ENCODE measurements at regions not wholly inside any gene's neighbourhood (a gene's known extent, or its start where the extent isn't known, plus 50 kb on each side); places are given as distances from the start of the nearest gene placed in this dataset.

- TF ChIP-seq, protein P1, sequence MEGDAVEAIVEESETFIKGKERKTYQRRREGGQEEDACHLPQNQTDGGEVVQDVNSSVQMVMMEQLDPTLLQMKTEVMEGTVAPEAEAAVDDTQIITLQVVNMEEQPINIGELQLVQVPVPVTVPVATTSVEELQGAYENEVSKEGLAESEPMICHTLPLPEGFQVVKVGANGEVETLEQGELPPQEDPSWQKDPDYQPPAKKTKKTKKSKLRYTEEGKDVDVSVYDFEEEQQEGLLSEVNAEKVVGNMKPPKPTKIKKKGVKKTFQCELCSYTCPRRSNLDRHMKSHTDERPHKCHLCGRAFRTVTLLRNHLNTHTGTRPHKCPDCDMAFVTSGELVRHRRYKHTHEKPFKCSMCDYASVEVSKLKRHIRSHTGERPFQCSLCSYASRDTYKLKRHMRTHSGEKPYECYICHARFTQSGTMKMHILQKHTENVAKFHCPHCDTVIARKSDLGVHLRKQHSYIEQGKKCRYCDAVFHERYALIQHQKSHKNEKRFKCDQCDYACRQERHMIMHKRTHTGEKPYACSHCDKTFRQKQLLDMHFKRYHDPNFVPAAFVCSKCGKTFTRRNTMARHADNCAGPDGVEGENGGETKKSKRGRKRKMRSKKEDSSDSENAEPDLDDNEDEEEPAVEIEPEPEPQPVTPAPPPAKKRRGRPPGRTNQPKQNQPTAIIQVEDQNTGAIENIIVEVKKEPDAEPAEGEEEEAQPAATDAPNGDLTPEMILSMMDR (IDR thresholded peaks at IDR 0.05), result no peak
- TF ChIP-seq EZH2 (IDR thresholded peaks at IDR 0.05; ENCODE audit: borderline replicate concordance, insufficient read depth, low read depth, low read length, poor library complexity, severe bottlenecking), result no peak
Observed at GRCh38 chr2:15042801-15043217, 410.3 kb downstream of the LRATD1 start.

Measured in B cell (primary cell).